ENCODE measurements at regions not wholly inside any gene's neighbourhood (a gene's known extent, or its start where the extent isn't known, plus 50 kb on each side); places are given as distances from the start of the nearest gene placed in this dataset.

DNA sequence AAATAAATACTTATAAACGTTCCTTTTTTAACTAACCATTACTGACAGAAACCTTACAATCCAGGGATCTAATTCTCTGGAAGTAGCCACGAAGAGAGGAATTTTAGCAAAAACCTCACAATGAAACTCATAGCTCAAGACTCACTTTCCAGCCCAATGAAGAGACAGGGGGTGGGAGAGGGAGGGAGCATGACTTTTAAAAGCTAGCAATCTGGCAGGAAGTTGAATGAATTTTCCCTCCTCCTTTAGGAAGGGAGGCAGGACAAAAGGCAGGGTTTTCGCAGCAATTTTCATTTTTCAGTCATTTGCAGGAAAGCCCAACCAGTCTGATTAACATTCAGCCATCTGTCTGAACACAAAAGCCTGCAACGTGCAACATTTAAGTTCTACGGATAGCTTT lies 381.5 kb upstream of the PSMD7 start:
- TF ChIP-seq, protein P1, sequence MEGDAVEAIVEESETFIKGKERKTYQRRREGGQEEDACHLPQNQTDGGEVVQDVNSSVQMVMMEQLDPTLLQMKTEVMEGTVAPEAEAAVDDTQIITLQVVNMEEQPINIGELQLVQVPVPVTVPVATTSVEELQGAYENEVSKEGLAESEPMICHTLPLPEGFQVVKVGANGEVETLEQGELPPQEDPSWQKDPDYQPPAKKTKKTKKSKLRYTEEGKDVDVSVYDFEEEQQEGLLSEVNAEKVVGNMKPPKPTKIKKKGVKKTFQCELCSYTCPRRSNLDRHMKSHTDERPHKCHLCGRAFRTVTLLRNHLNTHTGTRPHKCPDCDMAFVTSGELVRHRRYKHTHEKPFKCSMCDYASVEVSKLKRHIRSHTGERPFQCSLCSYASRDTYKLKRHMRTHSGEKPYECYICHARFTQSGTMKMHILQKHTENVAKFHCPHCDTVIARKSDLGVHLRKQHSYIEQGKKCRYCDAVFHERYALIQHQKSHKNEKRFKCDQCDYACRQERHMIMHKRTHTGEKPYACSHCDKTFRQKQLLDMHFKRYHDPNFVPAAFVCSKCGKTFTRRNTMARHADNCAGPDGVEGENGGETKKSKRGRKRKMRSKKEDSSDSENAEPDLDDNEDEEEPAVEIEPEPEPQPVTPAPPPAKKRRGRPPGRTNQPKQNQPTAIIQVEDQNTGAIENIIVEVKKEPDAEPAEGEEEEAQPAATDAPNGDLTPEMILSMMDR (IDR thresholded peaks at IDR 0.05; ENCODE audit: control extremely low read depth in 1 of 3, insufficient read depth in 1 of 3, low read depth in 1 of 3, low read length in 3 of 3): no peak
- no peak for TF ChIP-seq POLR2A (IDR thresholded peaks at IDR 0.05; ENCODE audit: control extremely low read depth in 1 of 2, low read depth in 2 of 2, low read length in 2 of 2)

All from H1 (cell line).